ENCODE measurements at regions not wholly inside any gene's neighbourhood (a gene's known extent, or its start where the extent isn't known, plus 50 kb on each side); places are given as distances from the start of the nearest gene placed in this dataset.

DNA sequence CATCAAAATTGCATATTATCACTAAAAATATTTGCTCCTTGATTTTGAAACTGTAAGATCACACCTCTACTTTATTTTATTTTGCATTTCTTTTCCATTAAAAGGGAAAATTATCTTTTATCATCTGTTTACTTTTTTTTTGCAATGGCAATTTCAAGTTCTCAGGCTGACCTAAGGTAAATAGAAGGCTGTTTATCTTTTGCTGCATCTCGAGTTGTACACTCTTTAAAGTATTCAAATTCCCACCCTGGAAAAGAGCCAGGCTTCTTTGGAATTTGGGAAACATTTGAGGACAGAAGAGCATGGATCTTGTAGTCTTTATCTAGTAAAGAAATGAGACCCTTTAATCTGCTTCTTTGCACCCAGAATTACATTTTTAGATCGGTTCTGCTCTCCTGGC, 645.7 kb downstream of the SLC4A3 start:
- no CpG with 5 or more reads among the region's 2 CpGs for WGBS
- no peak overlapping the region for H3K18ac ChIP-seq (ENCODE audit: low read depth in 1 of 2, low read length in 2 of 2)
- no peak overlapping the region for H2BK12ac ChIP-seq (ENCODE audit: low read length in 2 of 2)
- DNase-seq: no peak
- H3K9me3 ChIP-seq (ENCODE audit: control insufficient read depth, low read length): no peaks in the 10 kb centered on the region
- no peak overlapping the region for H2BK15ac ChIP-seq (ENCODE audit: low read depth, poor library complexity, severe bottlenecking)
- no peak overlapping the region for H3K9ac ChIP-seq (ENCODE audit: low read length)
- H3K4me2 ChIP-seq (ENCODE audit: low read length, poor library complexity, severe bottlenecking): no peak overlapping the region
- H3K27me3 ChIP-seq (ENCODE audit: control insufficient read depth in 1 of 2, insufficient read depth in 1 of 2, low read length in 2 of 2): no peaks in the 10 kb centered on the region
- no peak overlapping the region for H2AK5ac ChIP-seq (ENCODE audit: low read length, severe bottlenecking)
- no peak overlapping the region for H3K4me3 ChIP-seq (ENCODE audit: insufficient read depth in 1 of 2, low read depth in 1 of 2, low read length in 2 of 2)
- no peak overlapping the region for H3K14ac ChIP-seq (ENCODE audit: low read length in 2 of 2)
- H2AFZ ChIP-seq (ENCODE audit: low read depth, low read length): no peak overlapping the region
- H3K4me1 ChIP-seq (ENCODE audit: control insufficient read depth, insufficient read depth, low read depth, low read length): peaks cover 7% of the 10 kb centered on the region
- H2BK5ac ChIP-seq (ENCODE audit: low read depth, low read length, poor library complexity, severe bottlenecking): no peak overlapping the region
- no peak overlapping the region for H3K27ac ChIP-seq (ENCODE audit: low read length, poor library complexity, severe bottlenecking)
- no peak overlapping the region for H3K23ac ChIP-seq (ENCODE audit: low read length in 2 of 2)
- H2BK120ac ChIP-seq (ENCODE audit: low read depth, low read length): no peak overlapping the region
- H3K79me1 ChIP-seq (replicated peaks; ENCODE audit: low read length, poor library complexity, severe bottlenecking): no peaks in the 10 kb centered on the region
- no peak overlapping the region for H4K8ac ChIP-seq (ENCODE audit: low read length)
- H4K91ac ChIP-seq (ENCODE audit: low read length): no peak overlapping the region
- no peak overlapping the region for H3K4ac ChIP-seq (ENCODE audit: low read depth in 1 of 2, low read length in 2 of 2)
- no peaks in the 10 kb centered on the region for H3K36me3 ChIP-seq (ENCODE audit: control insufficient read depth in 1 of 2, insufficient read depth in 2 of 2, low read depth in 1 of 2, low read length in 2 of 2)

DNA sequence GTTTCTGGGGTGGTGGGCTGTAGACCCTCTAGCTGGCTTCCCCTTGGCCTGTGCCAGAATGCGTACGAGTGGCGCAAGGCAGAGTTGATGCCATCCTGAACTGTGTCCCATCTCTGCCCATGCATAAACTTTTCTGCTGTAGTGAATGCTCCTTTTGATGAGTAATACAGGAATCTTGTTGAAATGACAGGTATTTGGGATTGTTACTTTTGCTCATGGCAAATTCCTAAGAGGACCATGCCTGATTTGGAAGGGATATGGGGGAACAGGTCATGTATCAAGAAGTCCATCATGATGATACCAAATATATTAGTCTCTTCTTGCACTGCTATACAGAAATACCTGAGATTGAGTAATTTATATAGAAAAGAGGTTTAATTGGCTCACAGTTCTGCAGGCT, 648.0 kb downstream of the SLC4A3 start:
- Histone ChIP-seq H3K4me1 (ENCODE audit: control insufficient read depth, insufficient read depth, low read depth, low read length) (peaks cover 5% of the 10 kb centered on the region), H4K8ac (ENCODE audit: low read length) (no peak overlapping the region), H3K23ac (ENCODE audit: low read length in 2 of 2) (no peak overlapping the region), H3K18ac (ENCODE audit: low read depth in 1 of 2, low read length in 2 of 2) (no peak overlapping the region), H2BK12ac (ENCODE audit: low read length in 2 of 2) (no peak overlapping the region), H2AK5ac (ENCODE audit: low read length, severe bottlenecking) (no peak overlapping the region), H2BK5ac (ENCODE audit: low read depth, low read length, poor library complexity, severe bottlenecking) (no peak overlapping the region), H2BK15ac (ENCODE audit: low read depth, poor library complexity, severe bottlenecking) (no peak overlapping the region), H2AFZ (ENCODE audit: low read depth, low read length) (no peak overlapping the region), H3K4me3 (ENCODE audit: insufficient read depth in 1 of 2, low read depth in 1 of 2, low read length in 2 of 2) (no peak overlapping the region), H3K27me3 (ENCODE audit: control insufficient read depth in 1 of 2, insufficient read depth in 1 of 2, low read length in 2 of 2) (no peaks in the 10 kb centered on the region), H3K4me2 (ENCODE audit: low read length, poor library complexity, severe bottlenecking) (no peak overlapping the region), H3K14ac (ENCODE audit: low read length in 2 of 2) (no peak overlapping the region), H3K79me1 (replicated peaks; ENCODE audit: low read length, poor library complexity, severe bottlenecking) (no peaks in the 10 kb centered on the region), H3K27ac (ENCODE audit: low read length, poor library complexity, severe bottlenecking) (no peak overlapping the region), H3K9me3 (ENCODE audit: control insufficient read depth, low read length) (no peaks in the 10 kb centered on the region), H3K9ac (ENCODE audit: low read length) (no peak overlapping the region), H4K91ac (ENCODE audit: low read length) (no peak overlapping the region), H2BK120ac (ENCODE audit: low read depth, low read length) (no peak overlapping the region), H3K36me3 (ENCODE audit: control insufficient read depth in 1 of 2, insufficient read depth in 2 of 2, low read depth in 1 of 2, low read length in 2 of 2) (no peaks in the 10 kb centered on the region), H3K4ac (ENCODE audit: low read depth in 1 of 2, low read length in 2 of 2) (no peak overlapping the region)
- WGBS: 100% methylated on average over 3 of the region's 3 CpGs
- DNase-seq: no peak

DNA sequence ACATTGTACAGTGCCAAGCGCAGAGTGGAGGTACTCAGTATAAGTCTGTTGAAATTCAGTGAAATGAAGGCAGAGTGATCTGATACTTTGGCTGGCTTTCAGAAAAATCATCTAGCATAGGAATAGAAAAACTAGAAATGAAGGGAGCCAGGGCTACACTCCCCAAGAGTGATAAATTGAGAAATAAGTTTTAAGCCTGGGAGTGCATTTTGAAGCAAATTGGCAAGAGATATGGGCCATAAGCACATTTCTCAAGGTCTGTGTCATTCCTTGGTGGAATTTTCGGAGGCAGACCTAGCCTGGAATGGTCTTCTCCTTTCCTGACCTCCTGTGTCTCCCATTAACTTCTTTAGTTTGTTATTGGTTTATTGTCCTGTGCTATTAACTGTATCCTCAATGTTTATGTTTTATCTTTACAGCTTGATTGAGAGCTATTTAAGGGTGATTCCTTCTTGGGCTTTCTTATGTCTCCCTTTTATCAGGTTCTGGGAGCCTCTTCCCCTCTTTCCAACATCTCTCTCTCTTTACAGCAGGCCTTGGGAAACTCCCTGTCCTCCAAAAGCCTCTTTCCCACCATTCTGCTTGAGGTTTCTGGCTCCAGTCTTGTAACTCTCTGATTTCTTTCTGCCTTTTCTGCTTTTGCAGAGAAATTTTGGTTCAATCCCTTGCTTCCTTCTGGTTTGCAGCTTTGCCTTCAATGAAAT, 649.5 kb downstream of the SLC4A3 start:
- Histone ChIP-seq H3K79me1 (replicated peaks; ENCODE audit: low read length, poor library complexity, severe bottlenecking) (no peaks in the 10 kb centered on the region), H3K9ac (ENCODE audit: low read length) (peak overlapping the region; percentile 82), H3K4ac (ENCODE audit: low read depth in 1 of 2, low read length in 2 of 2) (no peak overlapping the region), H4K91ac (ENCODE audit: low read length) (no peak overlapping the region), H3K23ac (ENCODE audit: low read length in 2 of 2) (no peak overlapping the region), H2BK15ac (ENCODE audit: low read depth, poor library complexity, severe bottlenecking) (no peak overlapping the region), H2AK5ac (ENCODE audit: low read length, severe bottlenecking) (no peak overlapping the region), H3K14ac (ENCODE audit: low read length in 2 of 2) (no peak overlapping the region), H4K8ac (ENCODE audit: low read length) (no peak overlapping the region), H3K4me2 (ENCODE audit: low read length, poor library complexity, severe bottlenecking) (no peak overlapping the region), H3K36me3 (ENCODE audit: control insufficient read depth in 1 of 2, insufficient read depth in 2 of 2, low read depth in 1 of 2, low read length in 2 of 2) (no peaks in the 10 kb centered on the region), H3K4me1 (ENCODE audit: control insufficient read depth, insufficient read depth, low read depth, low read length) (peaks cover 5% of the 10 kb centered on the region), H2AFZ (ENCODE audit: low read depth, low read length) (no peak overlapping the region), H2BK12ac (ENCODE audit: low read length in 2 of 2) (no peak overlapping the region), H2BK120ac (ENCODE audit: low read depth, low read length) (no peak overlapping the region), H3K27ac (ENCODE audit: low read length, poor library complexity, severe bottlenecking) (peak overlapping the region; percentile 58), H3K4me3 (ENCODE audit: insufficient read depth in 1 of 2, low read depth in 1 of 2, low read length in 2 of 2) (peak overlapping the region in 1 of 2 experiments; percentile 32), H2BK5ac (ENCODE audit: low read depth, low read length, poor library complexity, severe bottlenecking) (no peak overlapping the region), H3K9me3 (ENCODE audit: control insufficient read depth, low read length) (no peaks in the 10 kb centered on the region), H3K18ac (ENCODE audit: low read depth in 1 of 2, low read length in 2 of 2) (peak overlapping the region in 1 of 2 experiments; percentile 7), H3K27me3 (ENCODE audit: control insufficient read depth in 1 of 2, insufficient read depth in 1 of 2, low read length in 2 of 2) (no peaks in the 10 kb centered on the region)
- peak; percentile 23 for DNase-seq
- WGBS: 95% methylated on average over 1 of the region's 2 CpGs

DNA sequence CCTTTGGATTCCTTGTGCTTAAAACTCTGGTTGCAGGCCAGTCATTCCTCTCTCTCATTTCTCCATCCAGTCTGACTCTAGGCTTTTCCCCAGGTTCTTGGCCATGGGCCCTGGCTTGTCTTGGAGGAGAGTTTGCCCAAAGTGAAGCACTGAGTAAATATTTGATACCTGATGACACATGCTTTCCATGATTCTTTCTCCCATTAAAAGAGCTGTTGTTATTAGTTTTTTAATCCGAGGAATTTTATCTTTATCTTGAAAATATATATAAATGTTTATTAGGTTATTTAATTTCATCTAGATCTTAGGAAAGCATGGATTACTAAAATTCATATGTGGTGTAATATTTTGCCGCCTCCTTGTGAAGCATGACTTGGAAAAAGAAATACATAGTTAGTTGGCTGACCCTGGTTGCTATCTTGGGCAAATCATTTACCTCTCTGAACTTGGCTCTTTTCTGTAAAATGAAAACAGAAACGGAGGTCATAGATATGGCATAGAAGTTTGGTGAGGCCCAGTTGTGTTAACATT, 650.1 kb downstream of the SLC4A3 start:
- H3K4me3 ChIP-seq (ENCODE audit: insufficient read depth in 1 of 2, low read depth in 1 of 2, low read length in 2 of 2): no peak overlapping the region
- H2AFZ ChIP-seq (ENCODE audit: low read depth, low read length): no peak overlapping the region
- peak overlapping the region; percentile 82 for H3K9ac ChIP-seq (ENCODE audit: low read length)
- no peak overlapping the region for H2BK5ac ChIP-seq (ENCODE audit: low read depth, low read length, poor library complexity, severe bottlenecking)
- H4K8ac ChIP-seq (ENCODE audit: low read length): no peak overlapping the region
- DNase-seq: no peak
- no peak overlapping the region for H3K23ac ChIP-seq (ENCODE audit: low read length in 2 of 2)
- no peak overlapping the region for H3K14ac ChIP-seq (ENCODE audit: low read length in 2 of 2)
- WGBS: 83% methylated on average over 2 of the region's 3 CpGs
- no peak overlapping the region for H2AK5ac ChIP-seq (ENCODE audit: low read length, severe bottlenecking)
- peaks cover 5% of the 10 kb centered on the region for H3K4me1 ChIP-seq (ENCODE audit: control insufficient read depth, insufficient read depth, low read depth, low read length)
- H2BK120ac ChIP-seq (ENCODE audit: low read depth, low read length): no peak overlapping the region
- peak overlapping the region in 1 of 2 experiments; percentile 7 for H3K18ac ChIP-seq (ENCODE audit: low read depth in 1 of 2, low read length in 2 of 2)
- no peak overlapping the region for H2BK15ac ChIP-seq (ENCODE audit: low read depth, poor library complexity, severe bottlenecking)
- no peaks in the 10 kb centered on the region for H3K27me3 ChIP-seq (ENCODE audit: control insufficient read depth in 1 of 2, insufficient read depth in 1 of 2, low read length in 2 of 2)
- H3K36me3 ChIP-seq (ENCODE audit: control insufficient read depth in 1 of 2, insufficient read depth in 2 of 2, low read depth in 1 of 2, low read length in 2 of 2): no peaks in the 10 kb centered on the region
- H3K27ac ChIP-seq (ENCODE audit: low read length, poor library complexity, severe bottlenecking): peak overlapping the region; percentile 58
- no peaks in the 10 kb centered on the region for H3K9me3 ChIP-seq (ENCODE audit: control insufficient read depth, low read length)
- no peak overlapping the region for H4K91ac ChIP-seq (ENCODE audit: low read length)
- H2BK12ac ChIP-seq (ENCODE audit: low read length in 2 of 2): no peak overlapping the region
- H3K4ac ChIP-seq (ENCODE audit: low read depth in 1 of 2, low read length in 2 of 2): no peak overlapping the region
- H3K79me1 ChIP-seq (replicated peaks; ENCODE audit: low read length, poor library complexity, severe bottlenecking): no peaks in the 10 kb centered on the region
- no peak overlapping the region for H3K4me2 ChIP-seq (ENCODE audit: low read length, poor library complexity, severe bottlenecking)

All from mesenchymal stem cell (in vitro differentiated cells and primary cell).